ENCODE measurements at regions not wholly inside any gene's neighbourhood (a gene's known extent, or its start where the extent isn't known, plus 50 kb on each side); places are given as distances from the start of the nearest gene placed in this dataset.

DNA sequence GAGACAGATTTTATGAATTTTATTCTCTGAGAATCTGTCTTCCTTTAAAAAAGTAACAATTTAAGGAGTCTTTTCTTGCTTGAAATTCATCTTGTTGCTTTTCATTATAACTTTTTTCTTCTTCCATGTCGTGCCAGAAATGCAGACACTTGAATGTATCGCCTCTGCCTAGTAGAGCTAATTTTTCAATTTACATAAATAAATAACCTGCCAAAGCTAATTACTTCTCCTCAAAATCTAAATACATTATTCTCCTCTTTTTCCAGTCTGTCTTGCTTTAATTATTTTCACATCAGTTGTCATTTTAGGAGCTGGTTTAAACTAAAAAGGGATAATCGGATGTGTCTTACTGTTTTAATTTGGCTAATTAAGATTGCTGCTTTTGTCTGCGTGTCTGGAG lies 711.1 kb upstream of the SEL1L start:
- no peak overlapping the region for H3K4me3 ChIP-seq (ENCODE audit: low read length)
- H3K9me3 ChIP-seq (ENCODE audit: low read length): no peaks in the 10 kb centered on the region
- no peaks in the 10 kb centered on the region for H3K36me3 ChIP-seq (ENCODE audit: insufficient read depth, low read length)
- H3K27me3 ChIP-seq (ENCODE audit: insufficient read depth, low read depth, low read length): no peaks in the 10 kb centered on the region
- H3K4me2 ChIP-seq (ENCODE audit: low read length): no peak overlapping the region
- H3K9me2 ChIP-seq (ENCODE audit: insufficient read depth, low read length): no peaks in the 10 kb centered on the region
- no peaks in the 10 kb centered on the region for H4K20me1 ChIP-seq (ENCODE audit: insufficient read depth)
- H2AFZ ChIP-seq (ENCODE audit: low read depth, low read length): no peak overlapping the region
- no peaks in the 10 kb centered on the region for H3F3A ChIP-seq (ENCODE audit: insufficient read depth, low read length, poor library complexity, severe bottlenecking)
- H3K9ac ChIP-seq (ENCODE audit: low read length): no peak overlapping the region
- TF ChIP-seq CTCF (IDR thresholded peaks at IDR 0.05; ENCODE audit: poor library complexity, severe bottlenecking) (no peak), POLR2AphosphoS5 (IDR thresholded peaks at IDR 0.05) (no peak), EP300 (conservative IDR thresholded peaks at IDR 0.05; ENCODE audit: poor library complexity, severe bottlenecking) (no peak), MXI1 (conservative IDR thresholded peaks at IDR 0.05; ENCODE audit: poor library complexity, severe bottlenecking) (no peak), REST (IDR thresholded peaks at IDR 0.05; ENCODE audit: borderline replicate concordance) (no peak), SMC3 (conservative IDR thresholded peaks at IDR 0.05; ENCODE audit: poor library complexity) (no peak), TAF1 (IDR thresholded peaks at IDR 0.05; ENCODE audit: low read depth) (no peak), RAD21 (conservative IDR thresholded peaks at IDR 0.05) (no peak), EZH2 (IDR thresholded peaks at IDR 0.05; ENCODE audit: borderline replicate concordance, insufficient read depth, low read length, poor library complexity, severe bottlenecking) (no peak)
- H3K27ac ChIP-seq (ENCODE audit: low read length): no peak overlapping the region
- no peaks in the 10 kb centered on the region for H3K79me2 ChIP-seq (replicated peaks; ENCODE audit: insufficient read depth, low read length)

- Histone ChIP-seq H3K4me3 (ENCODE audit: low read length) (no peak overlapping the region), H3K9me2 (ENCODE audit: insufficient read depth, low read length) (no peaks in the 10 kb centered on the region), H3K27ac (ENCODE audit: low read length) (no peak overlapping the region), H3K9me3 (ENCODE audit: low read length) (no peaks in the 10 kb centered on the region), H3F3A (ENCODE audit: insufficient read depth, low read length, poor library complexity, severe bottlenecking) (no peaks in the 10 kb centered on the region), H3K79me2 (replicated peaks; ENCODE audit: insufficient read depth, low read length) (no peaks in the 10 kb centered on the region), H3K36me3 (ENCODE audit: insufficient read depth, low read length) (no peaks in the 10 kb centered on the region), H3K4me2 (ENCODE audit: low read length) (no peak overlapping the region), H3K27me3 (ENCODE audit: insufficient read depth, low read depth, low read length) (no peaks in the 10 kb centered on the region), H2AFZ (ENCODE audit: low read depth, low read length) (no peak overlapping the region), H4K20me1 (ENCODE audit: insufficient read depth) (no peaks in the 10 kb centered on the region), H3K9ac (ENCODE audit: low read length) (no peak overlapping the region)
- TF ChIP-seq SMC3 (conservative IDR thresholded peaks at IDR 0.05; ENCODE audit: poor library complexity): no peak
- no peak for TF ChIP-seq POLR2AphosphoS5 (IDR thresholded peaks at IDR 0.05)
- no peak for TF ChIP-seq EZH2 (IDR thresholded peaks at IDR 0.05; ENCODE audit: borderline replicate concordance, insufficient read depth, low read length, poor library complexity, severe bottlenecking)
- no peak for TF ChIP-seq RAD21 (conservative IDR thresholded peaks at IDR 0.05)
- no peak for TF ChIP-seq REST (IDR thresholded peaks at IDR 0.05; ENCODE audit: borderline replicate concordance)
- no peak for TF ChIP-seq EP300 (conservative IDR thresholded peaks at IDR 0.05; ENCODE audit: poor library complexity, severe bottlenecking)
- no peak for TF ChIP-seq TAF1 (IDR thresholded peaks at IDR 0.05; ENCODE audit: low read depth)
- no peak for TF ChIP-seq MXI1 (conservative IDR thresholded peaks at IDR 0.05; ENCODE audit: poor library complexity, severe bottlenecking)
- TF ChIP-seq CTCF (IDR thresholded peaks at IDR 0.05; ENCODE audit: poor library complexity, severe bottlenecking): no peak
Observed at GRCh38 chr14:82251494-82251893, 717.8 kb upstream of the SEL1L start.
